ENCODE measurements at regions not wholly inside any gene's neighbourhood (a gene's known extent, or its start where the extent isn't known, plus 50 kb on each side); places are given as distances from the start of the nearest gene placed in this dataset.

- Histone ChIP-seq H3K23ac (ENCODE audit: insufficient read length, low read depth, low read length) (no peak overlapping the region), H3K27me3 (ENCODE audit: insufficient read depth, low read length) (no peaks in the 10 kb centered on the region), H3K9ac (ENCODE audit: extremely low read depth, insufficient read length, low read length) (no peak overlapping the region), H3K4ac (ENCODE audit: low read depth, low read length) (no peak overlapping the region), H3K79me2 (ENCODE audit: insufficient read depth, low read length) (no peaks in the 10 kb centered on the region), H3K56ac (ENCODE audit: insufficient read length, low read depth, low read length) (no peak overlapping the region), H2BK15ac (ENCODE audit: low read depth, low read length) (no peak overlapping the region), H2BK120ac (ENCODE audit: low read depth, low read length, poor library complexity, severe bottlenecking) (no peak overlapping the region), H3K14ac (ENCODE audit: insufficient read depth, low read length) (no peak overlapping the region), H4K5ac (ENCODE audit: insufficient read length, low read depth, low read length) (no peak overlapping the region), H3K4me1 (ENCODE audit: insufficient read depth, low read length) (peaks cover 3% of the 10 kb centered on the region; the same call in 1 of the 2 replicates), H4K91ac (ENCODE audit: insufficient read length, low read depth, low read length) (no peak overlapping the region), H2BK5ac (ENCODE audit: insufficient read length, low read length) (no peak overlapping the region), H4K20me1 (ENCODE audit: control insufficient read depth, insufficient read depth, insufficient read length) (no peaks in the 10 kb centered on the region), H3K79me1 (ENCODE audit: insufficient read depth, low read depth, low read length, poor library complexity, severe bottlenecking) (no peaks in the 10 kb centered on the region), H3K27ac (ENCODE audit: insufficient read length, low read depth, low read length) (no peak overlapping the region), H4K8ac (replicated peaks; ENCODE audit: insufficient read length, low read depth, low read length) (no peak overlapping the region), H2BK20ac (ENCODE audit: low read depth, low read length, poor library complexity, severe bottlenecking) (no peak overlapping the region), H3K4me2 (ENCODE audit: insufficient read depth, insufficient read length, low read length) (no peak overlapping the region), H2AK5ac (ENCODE audit: insufficient read length, low read length) (no peak overlapping the region), H3K23me2 (ENCODE audit: insufficient read length, low read depth, low read length, poor library complexity, severe bottlenecking) (no peaks in the 10 kb centered on the region), H3K18ac (ENCODE audit: insufficient read length, low read depth, low read length) (no peak overlapping the region), H3T11ph (ENCODE audit: low read length) (no peak overlapping the region), H2AFZ (ENCODE audit: low read length) (no peak overlapping the region), H2BK12ac (ENCODE audit: insufficient read length, low read depth, low read length) (no peak overlapping the region), H3K9me3 (ENCODE audit: control insufficient read depth, low read depth, low read length) (no peaks in the 10 kb centered on the region)
- Mint-ChIP-seq H3K4me3 (no peak overlapping the region), H3K36me3 (ENCODE audit: insufficient read depth in 1 of 3, low read depth in 3 of 3) (peaks cover 3 to 8% (median 3%) of the 10 kb centered on the region in 3 experiments; a peak in 5 of 7 replicates), H3K27me3 (ENCODE audit: low read depth) (peaks cover 10% of the 10 kb centered on the region; the same call in 1 of the 2 replicates), H3K9me3 (peaks cover 11 to 13% of the 10 kb centered on the region in 2 experiments), H3K4me1 (peaks cover 5% of the 10 kb centered on the region in 2 experiments; a peak in 1 of 4 replicates), H3K27ac (no peak overlapping the region)
- DNase-seq, result no peak
- WGBS (ENCODE audit: extremely low coverage, insufficient read length, low lambda C conversion rate), result no CpG with 5 or more reads among the region's 1 CpG
- TF ChIP-seq CTCF (conservative IDR thresholded peaks at IDR 0.05), result no peak
Measured at GRCh38 chr12:127752802-127753201, 514.2 kb upstream of the TMEM132C start.

Measured in H9 (cell line).